Aorta (tissue), 5 donors: ENCODE measurements at regions not wholly inside any gene's neighbourhood (a gene's known extent, or its start where the extent isn't known, plus 50 kb on each side); places are given as distances from the start of the nearest gene placed in this dataset.

ENCODE experiments used
- ATAC-seq: fragments of 200-7000 bp; cut with Tn5 transposase; one replicate; pipeline ENCODE4 v1.9.1; 2022; ENCODE audit warnings: moderate library complexity; ENCODE audit not compliant: low FRiP score
- DNase-seq, 2 donors: peaks; one replicate each; pipeline ENCODE4 v3.0.0-alpha.2; 2020
- H3K27ac ChIP-seq, 2 donors: one replicate each; pipeline ENCODE4 v1.5.1; 2013; ENCODE audit warnings: low read length in 2 of 2, mild to moderate bottlenecking in 2 of 2, moderate library complexity in 2 of 2, control low read depth in 1 of 2, inconsistent platforms in 1 of 2, low read depth in 1 of 2
- H3K27me3 ChIP-seq, 2 donors: one replicate each; pipeline ENCODE4 v1.6.1; 2013; ENCODE audit warnings: control low read depth in 1 of 2, low read length in 1 of 2, mild to moderate bottlenecking in 1 of 2, moderate library complexity in 1 of 2; ENCODE audit not compliant: insufficient read depth in 2 of 2, control insufficient read depth in 1 of 2
- H3K36me3 ChIP-seq, 2 donors: one replicate each; pipeline ENCODE4 v1.6.1; 2013; ENCODE audit warnings: control low read depth in 1 of 2, low read length in 1 of 2, mild to moderate bottlenecking in 1 of 2; ENCODE audit not compliant: insufficient read depth in 2 of 2, control insufficient read depth in 1 of 2
- H3K4me1 ChIP-seq, 2 donors: one replicate each; pipeline ENCODE4 v1.6.1; 2013; ENCODE audit warnings: low read length in 2 of 2, control low read depth in 1 of 2, mild to moderate bottlenecking in 1 of 2, moderate library complexity in 1 of 2; ENCODE audit not compliant: insufficient read depth in 2 of 2, control insufficient read depth in 1 of 2
- H3K4me3 ChIP-seq, 2 donors: one replicate each; pipeline ENCODE4 v1.5.1; 2013; ENCODE audit warnings: low read length in 2 of 2, control low read depth in 1 of 2, mild to moderate bottlenecking in 1 of 2
- H3K9me3 ChIP-seq: one replicate; pipeline ENCODE4 v1.6.1; 2013; ENCODE audit warnings: mild to moderate bottlenecking, low read length; ENCODE audit not compliant: control insufficient read depth
- WGBS, 2 donors: extraction: QIAGEN DNeasy Blood & Tissue Kit; methylation state at CpG; one replicate each; pipeline ENCODE4 v1.1.7; 2013; 5-methylcytosine and 5-hydroxymethylcytosine counted together
- intact Hi-C, 2 donors: fragments of 100-400 bp; cut with DNase I; formaldehyde crosslinking; loops; one replicate each; pipeline versions ENCODE4 v1.14.2 to v1.15.0; 2022
- donor health status: healthy with polysubstance abuse.
- donor health status: Bipolar disorder and iron deficiency.
- donor health status: DM: no; HTN: no; CAD: no.
- donor health status: DM: no; HTN: no; CAD: no.
- donor health status: DM: yes; HTN: yes; CAD: no.

GRCh38 chr12:61804301-61804700, 455.9 kb upstream of the USP15 start:
- intact Hi-C loops, result no loop called here
- ATAC-seq (no peak), DNase-seq (no peak)

GRCh38 chr12:61808856-61809255, 451.3 kb upstream of the USP15 start:
- H3K27me3 ChIP-seq, result no peaks in the 10 kb centered on the region
- H3K9me3 ChIP-seq, result peaks cover 2% of the 10 kb centered on the region
- no peak for ATAC-seq
- intact Hi-C loops, result no loop called here
- H3K4me1 ChIP-seq, result no peaks in the 10 kb centered on the region
- H3K4me3 ChIP-seq, result no peak overlapping the region
- WGBS, 2 donors, result 92 to 94% methylated on average over 4 of the region's 4 CpGs
- no peak overlapping the region for H3K27ac ChIP-seq
- no peak for DNase-seq
- no peaks in the 10 kb centered on the region for H3K36me3 ChIP-seq

More at GRCh38 chr12:61804301-61804700, 455.9 kb upstream of the USP15 start:
- Histone ChIP-seq H3K27ac (no peak overlapping the region), H3K4me3 (no peak overlapping the region), H3K36me3 (no peaks in the 10 kb centered on the region), H3K27me3 (no peaks in the 10 kb centered on the region), H3K4me1 (no peaks in the 10 kb centered on the region), H3K9me3 (peaks cover 2% of the 10 kb centered on the region)

GRCh38 chr12:61810486-61810885, 449.7 kb upstream of the USP15 start:
- Histone ChIP-seq H3K27ac (no peak overlapping the region), H3K4me3 (no peak overlapping the region), H3K36me3 (no peaks in the 10 kb centered on the region), H3K4me1 (no peaks in the 10 kb centered on the region), H3K9me3 (peaks cover 2% of the 10 kb centered on the region), H3K27me3 (no peaks in the 10 kb centered on the region)
- intact Hi-C loops, result no loop called here
- ATAC-seq (no peak), DNase-seq (no peak)
- WGBS, 2 donors, result 72 to 80% methylated on average over 1 of the region's 1 CpG

- no peaks in the 10 kb centered on the region for H3K9me3 ChIP-seq
- ATAC-seq (no peak), DNase-seq (no peak)
- H3K4me3 ChIP-seq, result no peak overlapping the region
- intact Hi-C loops, result no loop called here
- H3K36me3 ChIP-seq, result no peaks in the 10 kb centered on the region
- no peaks in the 10 kb centered on the region for H3K27me3 ChIP-seq
- no peak overlapping the region for H3K27ac ChIP-seq
- no peaks in the 10 kb centered on the region for H3K4me1 ChIP-seq
Measured at GRCh38 chr12:61821381-61821780, 438.8 kb upstream of the USP15 start.

GRCh38 chr12:61823102-61823501, 437.1 kb upstream of the USP15 start:
- H3K4me1 ChIP-seq, result no peaks in the 10 kb centered on the region
- no peaks in the 10 kb centered on the region for H3K9me3 ChIP-seq
- ATAC-seq (no peak), DNase-seq (no peak)
- H3K4me3 ChIP-seq, result no peak overlapping the region
- no peaks in the 10 kb centered on the region for H3K36me3 ChIP-seq
- WGBS, 2 donors, result 52 to 59% methylated on average over 3 of the region's 3 CpGs
- no peak overlapping the region for H3K27ac ChIP-seq
- intact Hi-C loops, result no loop called here
- H3K27me3 ChIP-seq, result no peaks in the 10 kb centered on the region

GRCh38 chr12:61846765-61847164, 413.4 kb upstream of the USP15 start:
- no peaks in the 10 kb centered on the region for H3K36me3 ChIP-seq
- no peaks in the 10 kb centered on the region for H3K27me3 ChIP-seq
- H3K4me3 ChIP-seq, result no peak overlapping the region
- intact Hi-C loops, result no loop called here
- H3K9me3 ChIP-seq, result no peaks in the 10 kb centered on the region
- 87 to 88% methylated on average over 5 of the region's 5 CpGs for WGBS, 2 donors
- DNase-seq (no peak), ATAC-seq (no peak)
- no peaks in the 10 kb centered on the region for H3K4me1 ChIP-seq
- H3K27ac ChIP-seq, result no peak overlapping the region

- Histone ChIP-seq H3K4me3 (no peak overlapping the region), H3K4me1 (no peaks in the 10 kb centered on the region), H3K9me3 (no peaks in the 10 kb centered on the region), H3K36me3 (no peaks in the 10 kb centered on the region), H3K27ac (no peak overlapping the region), H3K27me3 (no peaks in the 10 kb centered on the region)
- intact Hi-C loops, result no loop called here
- 93 to 94% methylated on average over 7 of the region's 7 CpGs for WGBS, 2 donors
- DNase-seq, result no peak
- ATAC-seq, result no peak
Measured at GRCh38 chr12:61848893-61849292, 411.3 kb upstream of the USP15 start.

- intact Hi-C loops, result no loop called here
Measured at GRCh38 chr12:61853945-61854344, 406.3 kb upstream of the USP15 start.

GRCh38 chr12:61854902-61855301, 405.3 kb upstream of the USP15 start:
- H3K27ac ChIP-seq, result no peak overlapping the region
- no peaks in the 10 kb centered on the region for H3K4me1 ChIP-seq
- intact Hi-C loops, result no loop called here
- H3K27me3 ChIP-seq, result no peaks in the 10 kb centered on the region
- H3K9me3 ChIP-seq, result no peaks in the 10 kb centered on the region
- H3K36me3 ChIP-seq, result no peaks in the 10 kb centered on the region
- DNase-seq (no peak), ATAC-seq (no peak)
- H3K4me3 ChIP-seq, result no peak overlapping the region

More at GRCh38 chr12:61853945-61854344, 406.3 kb upstream of the USP15 start:
- Histone ChIP-seq H3K36me3 (no peaks in the 10 kb centered on the region), H3K4me3 (no peak overlapping the region), H3K27me3 (no peaks in the 10 kb centered on the region), H3K4me1 (no peaks in the 10 kb centered on the region), H3K9me3 (no peaks in the 10 kb centered on the region), H3K27ac (no peak overlapping the region)
- ATAC-seq (no peak), DNase-seq (no peak)
